ENCODE measurements at regions not wholly inside any gene's neighbourhood (a gene's known extent, or its start where the extent isn't known, plus 50 kb on each side); places are given as distances from the start of the nearest gene placed in this dataset.

- no peaks in the 10 kb centered on the region for H3K79me2 ChIP-seq
- peak overlapping the region; percentile 19 for H3K4me2 ChIP-seq
- no peaks in the 10 kb centered on the region for H3K9me2 ChIP-seq (replicated peaks; ENCODE audit: insufficient read depth)
- peak overlapping the region; percentile 31 for H3K27ac ChIP-seq
- H3K9me3 ChIP-seq (ENCODE audit: low read depth) = no peaks in the 10 kb centered on the region
- H3K36me3 ChIP-seq (replicated peaks; ENCODE audit: insufficient read depth, low read depth) = no peaks in the 10 kb centered on the region
- no peak overlapping the region for H3K4me3 ChIP-seq
- H4K20me1 ChIP-seq (ENCODE audit: insufficient read depth, poor library complexity, severe bottlenecking) = no peaks in the 10 kb centered on the region
- no peaks in the 10 kb centered on the region for H3K27me3 ChIP-seq
- no peak overlapping the region for H2AFZ ChIP-seq
- DNase-seq (ENCODE audit: low spot score) = peak; percentile 14
- WGBS (ENCODE audit: low lambda C conversion rate, missing lambda C conversion rate) = 29% methylated on average over 8 of the region's 8 CpGs
- peaks cover 12% of the 10 kb centered on the region for H3K4me1 ChIP-seq (ENCODE audit: insufficient read depth)
- no peak for TF ChIP-seq CTCF (IDR thresholded peaks at IDR 0.05; ENCODE audit: poor library complexity)
- no peak for TF ChIP-seq EZH2phosphoT487 (IDR thresholded peaks at IDR 0.05; ENCODE audit: low read depth, severe bottlenecking, unreplicated experiment)
- TF ChIP-seq EZH2 (IDR thresholded peaks at IDR 0.05; ENCODE audit: borderline replicate concordance) = no peak
Observed at GRCh38 chr18:8959551-8960135, 142.9 kb upstream of the NDUFV2 start.

- Histone ChIP-seq H3K4me2 (peak overlapping the region; percentile 19), H3K27me3 (no peaks in the 10 kb centered on the region), H2AFZ (no peak overlapping the region), H3K9me2 (replicated peaks; ENCODE audit: insufficient read depth) (no peaks in the 10 kb centered on the region), H3K4me3 (no peak overlapping the region), H3K36me3 (replicated peaks; ENCODE audit: insufficient read depth, low read depth) (no peaks in the 10 kb centered on the region), H3K9me3 (ENCODE audit: low read depth) (no peaks in the 10 kb centered on the region), H3K4me1 (ENCODE audit: insufficient read depth) (peaks cover 12% of the 10 kb centered on the region), H3K79me2 (no peaks in the 10 kb centered on the region), H4K20me1 (ENCODE audit: insufficient read depth, poor library complexity, severe bottlenecking) (no peaks in the 10 kb centered on the region), H3K27ac (peak overlapping the region; percentile 64)
- 49% methylated on average over 10 of the region's 10 CpGs for WGBS (ENCODE audit: low lambda C conversion rate, missing lambda C conversion rate)
- DNase-seq (ENCODE audit: low spot score) = no peak
- TF ChIP-seq EZH2 (IDR thresholded peaks at IDR 0.05; ENCODE audit: borderline replicate concordance) (no peak), EZH2phosphoT487 (IDR thresholded peaks at IDR 0.05; ENCODE audit: low read depth, severe bottlenecking, unreplicated experiment) (no peak), CTCF (IDR thresholded peaks at IDR 0.05; ENCODE audit: poor library complexity) (no peak)
Observed at GRCh38 chr18:8960740-8961657, 141.5 kb upstream of the NDUFV2 start.

DNA sequence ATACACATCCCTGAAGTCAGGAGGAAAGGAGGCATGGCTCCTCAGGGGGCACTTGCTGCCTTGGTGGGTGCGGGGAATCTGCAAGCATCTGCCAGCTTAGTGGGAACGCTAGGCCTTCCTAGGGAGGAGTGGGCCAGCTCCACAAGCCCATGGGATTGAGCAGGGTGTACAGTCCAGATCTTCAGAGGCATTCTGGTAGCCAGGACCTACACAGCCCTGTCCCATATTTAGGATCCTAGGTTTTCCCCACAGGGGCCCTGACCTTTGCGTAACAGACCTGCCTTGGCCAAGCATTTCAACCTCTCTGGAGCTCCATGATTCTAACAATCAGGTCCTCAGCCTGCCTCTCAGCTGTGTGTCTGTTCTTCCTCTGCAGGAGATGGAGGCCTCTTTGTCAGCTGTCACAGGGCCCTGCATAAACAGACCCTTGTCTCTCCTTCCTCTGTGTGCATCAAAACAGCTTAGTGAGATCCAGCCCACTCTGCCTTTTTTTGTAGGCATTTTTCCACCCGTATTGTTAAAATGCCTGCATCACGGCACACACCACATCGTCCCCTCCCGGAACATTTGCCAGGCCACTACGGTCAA lies 140.2 kb upstream of the NDUFV2 start:
- Histone ChIP-seq H3K9me3 (ENCODE audit: low read depth) (no peaks in the 10 kb centered on the region), H2AFZ (no peak overlapping the region), H3K27ac (no peak overlapping the region), H3K4me1 (ENCODE audit: insufficient read depth) (peaks cover 10% of the 10 kb centered on the region), H3K4me3 (no peak overlapping the region), H3K36me3 (replicated peaks; ENCODE audit: insufficient read depth, low read depth) (no peaks in the 10 kb centered on the region), H3K27me3 (no peaks in the 10 kb centered on the region), H3K9me2 (replicated peaks; ENCODE audit: insufficient read depth) (no peaks in the 10 kb centered on the region), H4K20me1 (ENCODE audit: insufficient read depth, poor library complexity, severe bottlenecking) (no peaks in the 10 kb centered on the region), H3K79me2 (no peaks in the 10 kb centered on the region), H3K4me2 (no peak overlapping the region)
- 88% methylated on average over 8 of the region's 8 CpGs for WGBS (ENCODE audit: low lambda C conversion rate, missing lambda C conversion rate)
- TF ChIP-seq CTCF (IDR thresholded peaks at IDR 0.05; ENCODE audit: poor library complexity) (no peak), EZH2 (IDR thresholded peaks at IDR 0.05; ENCODE audit: borderline replicate concordance) (no peak), EZH2phosphoT487 (IDR thresholded peaks at IDR 0.05; ENCODE audit: low read depth, severe bottlenecking, unreplicated experiment) (no peak)
- no peak for DNase-seq (ENCODE audit: low spot score)

Data from hepatocyte (in vitro differentiated cells).